HG03097 (cell line): ENCODE measurements at regions not wholly inside any gene's neighbourhood (a gene's known extent, or its start where the extent isn't known, plus 50 kb on each side); places are given as distances from the start of the nearest gene placed in this dataset.
"Not testable (repeated sequence)": the region's sequence is repeated elsewhere in the genome, so short reads cannot be mapped to it uniquely, and the experiment has no call there.

Source experiments
- ATAC-seq: cut with Tn5 transposase; IDR thresholded peaks from one replicate; pipeline ENCODE4 v1.9.1; 2021; ENCODE audit not compliant: unreplicated experiment, low FRiP score

DNA sequence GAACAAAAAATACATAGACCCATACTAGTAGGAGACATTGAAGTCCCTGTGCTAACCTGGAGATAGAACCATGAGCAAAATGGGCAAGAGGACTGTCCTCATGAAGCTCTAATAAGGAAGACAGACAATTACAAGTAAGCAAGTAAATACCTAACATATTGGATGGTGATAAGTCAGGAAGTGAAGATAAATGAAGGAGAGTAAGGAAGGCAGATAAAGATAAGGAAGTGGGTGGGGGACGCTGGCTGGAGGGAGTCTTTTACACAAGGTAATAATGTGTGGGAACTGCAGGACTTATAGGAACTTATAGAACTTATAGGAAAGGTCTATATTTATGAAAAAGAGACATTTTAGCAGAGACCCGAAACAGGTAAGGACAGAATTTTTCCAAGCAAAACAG, 148.9 kb upstream of the ABI3BP start:
- no peak for ATAC-seq

- ATAC-seq, result no peak
Observed at GRCh38 chr3:101141135-101141534, 147.9 kb upstream of the ABI3BP start.

DNA sequence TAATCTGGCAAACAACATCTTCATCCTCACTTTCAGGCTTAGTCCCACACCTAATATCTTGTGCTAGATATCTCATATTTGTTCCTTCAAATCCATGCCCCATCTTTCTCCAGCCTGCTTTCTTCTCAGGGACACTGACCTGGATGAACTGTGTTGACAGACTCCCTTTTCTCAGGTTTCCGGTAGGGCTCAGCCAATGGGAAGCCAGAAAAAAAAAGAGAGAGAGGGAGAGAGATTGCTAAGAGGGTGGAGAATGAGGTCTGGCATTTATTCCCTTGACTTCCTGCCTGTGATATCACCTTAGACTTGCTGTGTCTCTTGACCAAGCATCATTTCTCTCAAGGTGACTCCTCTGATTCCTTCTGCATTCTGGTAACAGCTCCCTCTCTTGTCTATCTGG, 145.6 kb upstream of the ABI3BP start:
- no peak for ATAC-seq

DNA sequence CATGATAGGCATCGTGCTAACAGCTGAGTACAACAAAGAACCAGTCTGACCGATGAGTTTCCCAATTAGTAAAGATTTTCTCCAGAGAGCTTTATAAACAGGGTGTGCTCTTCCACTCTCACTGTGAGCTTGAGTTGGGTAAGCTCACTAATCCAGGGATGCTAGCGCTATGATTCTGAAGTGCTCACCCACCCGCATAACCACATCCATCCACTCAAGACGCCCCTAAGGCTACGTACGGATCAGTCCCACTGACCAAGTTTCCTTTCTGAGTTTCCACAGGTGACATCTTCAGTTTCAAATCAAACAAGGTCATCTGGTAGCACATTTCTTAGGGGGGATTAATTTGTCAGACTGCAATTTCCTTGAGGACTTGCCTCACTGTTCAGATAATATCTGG, 141.1 kb upstream of the ABI3BP start:
- ATAC-seq, result no peak

DNA sequence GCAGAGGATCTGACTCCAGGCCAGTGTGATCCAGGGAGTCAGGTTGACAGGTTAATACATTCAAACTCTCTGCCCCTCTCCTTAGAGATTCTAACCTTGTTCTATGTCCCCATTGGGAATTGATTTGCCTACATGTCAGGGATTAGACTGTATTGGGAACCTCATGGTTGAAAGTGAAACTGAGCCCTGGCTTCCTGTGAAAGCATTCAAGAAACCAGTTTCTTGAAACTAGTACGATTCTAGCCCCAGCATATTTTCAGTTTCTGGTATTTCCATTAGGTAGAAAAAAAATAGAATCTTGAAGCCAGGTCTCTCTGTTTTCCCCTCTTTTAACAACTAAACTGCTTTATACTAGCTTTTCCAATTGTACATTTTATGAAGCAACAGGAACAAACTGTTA, 140.4 kb upstream of the ABI3BP start:
- ATAC-seq, result peak; percentile 59

DNA sequence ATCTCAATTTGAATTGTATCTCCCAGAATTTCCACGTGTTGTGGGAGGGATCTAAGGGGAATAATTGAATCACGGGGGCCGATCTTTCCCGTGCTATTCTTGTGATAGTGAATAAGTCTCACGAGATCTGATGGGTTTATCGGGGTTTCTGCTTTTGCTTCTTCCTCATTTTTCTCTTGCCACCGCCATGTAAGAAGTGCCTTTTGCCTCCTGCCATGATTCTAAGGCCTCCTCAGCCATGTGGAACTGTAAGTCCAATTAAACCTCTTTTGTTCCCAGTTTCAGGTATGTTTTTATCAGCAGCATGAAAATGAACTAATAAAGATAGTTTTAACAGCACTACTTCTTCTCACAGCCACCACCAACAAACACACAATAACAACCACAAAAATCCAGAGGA, 140.0 kb upstream of the ABI3BP start:
- not testable (repeated sequence) for ATAC-seq

- no peak for ATAC-seq
Observed at GRCh38 chr3:101131767-101132166, 138.5 kb upstream of the ABI3BP start.

DNA sequence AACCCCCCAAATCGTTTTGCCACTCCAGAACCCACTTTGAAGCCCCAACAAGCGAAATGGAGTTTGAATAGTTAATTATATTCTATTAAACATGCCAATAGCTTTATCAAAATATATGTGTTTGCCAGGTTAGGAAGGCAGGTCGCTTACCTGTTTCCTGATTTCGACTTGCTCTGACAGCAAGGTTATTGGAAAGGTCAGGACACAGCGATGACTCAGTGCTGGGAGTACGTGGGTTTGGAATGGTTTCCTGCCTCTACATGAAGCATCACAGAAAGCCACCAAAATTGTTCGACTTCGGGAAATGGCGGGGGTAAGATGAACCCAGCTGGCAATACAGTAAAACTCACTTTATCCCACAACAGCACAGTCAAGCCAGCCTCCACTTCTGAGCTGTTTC, 135.6 kb upstream of the ABI3BP start:
- no peak for ATAC-seq

- no peak for ATAC-seq
Observed at GRCh38 chr3:101128001-101128400, 134.8 kb upstream of the ABI3BP start.

DNA sequence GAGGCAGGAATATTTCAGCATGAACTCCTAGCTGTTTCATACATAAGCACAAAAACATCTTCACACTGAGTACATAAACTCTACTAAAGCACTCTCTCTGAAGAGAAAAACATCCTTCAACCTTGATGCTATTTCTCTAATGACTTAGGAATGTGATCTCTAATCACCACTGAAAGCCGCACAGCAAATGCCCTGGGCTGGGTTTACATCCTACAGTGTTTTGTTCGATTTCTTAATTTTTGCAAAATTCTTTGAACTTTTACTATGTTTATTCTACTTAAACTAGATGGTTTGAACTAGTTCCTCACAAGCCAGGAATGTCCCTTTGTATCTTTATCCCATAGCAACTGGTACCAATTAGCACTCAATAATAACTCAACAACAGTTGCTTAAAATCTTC, 130.9 kb upstream of the ABI3BP start:
- no peak for ATAC-seq

GRCh38 chr3:101123081-101123480, 129.9 kb upstream of the ABI3BP start:
- no peak for ATAC-seq

GRCh38 chr3:101122681-101123080, 129.5 kb upstream of the ABI3BP start:
- ATAC-seq, result no peak

GRCh38 chr3:101120039-101120438, 126.8 kb upstream of the ABI3BP start:
- ATAC-seq, result no peak

DNA sequence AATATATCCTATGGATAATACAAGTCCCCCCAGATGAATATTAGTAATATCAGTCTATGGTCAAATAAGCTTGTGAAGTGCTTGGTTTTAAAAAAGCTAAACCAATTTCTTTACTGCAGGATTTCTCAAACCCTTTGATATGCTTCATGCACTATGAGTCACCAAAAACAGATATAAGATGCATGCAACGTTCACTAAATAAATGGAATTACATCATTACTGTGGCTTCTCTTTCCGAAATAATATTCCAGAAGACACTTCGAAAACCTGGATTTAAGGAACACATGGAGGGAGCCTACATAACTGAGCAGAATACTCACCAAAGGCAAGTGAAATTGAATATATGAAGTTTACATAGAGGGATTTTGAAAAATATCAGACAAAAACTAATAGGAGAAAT, 126.3 kb upstream of the ABI3BP start:
- no peak for ATAC-seq

GRCh38 chr3:101117980-101118379, 124.8 kb upstream of the ABI3BP start:
- no peak for ATAC-seq

DNA sequence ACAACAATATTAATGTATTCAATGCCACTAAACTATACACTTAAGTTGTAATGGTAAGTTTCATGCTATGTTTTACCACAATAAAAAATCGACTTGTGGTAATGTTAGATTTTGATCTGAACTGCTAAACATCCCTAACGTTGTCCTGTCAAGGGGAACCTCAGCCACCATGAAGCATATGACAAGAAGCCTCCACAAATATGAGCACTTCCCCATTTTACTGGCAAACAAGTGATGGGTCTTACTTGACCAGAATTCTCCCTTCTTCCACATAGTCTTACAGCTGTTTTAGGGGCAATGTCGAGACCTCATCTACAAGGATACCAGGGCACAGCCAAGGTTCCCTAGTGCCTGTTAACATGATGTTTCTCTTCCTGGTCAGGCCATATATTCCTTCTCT, 124.2 kb upstream of the ABI3BP start:
- no peak for ATAC-seq

DNA sequence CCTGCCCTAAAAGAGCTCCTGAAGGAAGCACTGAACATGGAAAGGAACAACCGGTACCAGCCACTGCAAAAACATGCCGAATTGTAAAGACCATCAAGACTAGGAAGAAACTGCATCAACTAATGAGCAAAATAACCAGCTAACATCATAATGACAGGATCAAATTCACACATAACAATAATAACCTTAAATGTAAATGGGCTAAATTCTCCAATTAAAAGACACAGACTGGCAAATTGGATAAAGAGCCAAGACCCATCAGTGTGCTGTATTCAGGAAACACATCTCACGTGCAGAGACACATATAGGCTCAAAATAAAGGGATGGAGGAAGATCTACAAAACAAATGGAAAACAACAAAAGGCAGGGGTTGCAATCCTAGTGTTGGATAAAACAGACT, 117.1 kb upstream of the ABI3BP start:
- ATAC-seq, result not testable (repeated sequence)

- ATAC-seq, result no peak
Observed at GRCh38 chr3:101104321-101104720, 111.1 kb upstream of the ABI3BP start.

GRCh38 chr3:101102678-101103296, 109.6 kb upstream of the ABI3BP start:
- ATAC-seq, result no peak

- ATAC-seq, result no peak
Observed at GRCh38 chr3:101100361-101101009, 107.3 kb upstream of the ABI3BP start.

DNA sequence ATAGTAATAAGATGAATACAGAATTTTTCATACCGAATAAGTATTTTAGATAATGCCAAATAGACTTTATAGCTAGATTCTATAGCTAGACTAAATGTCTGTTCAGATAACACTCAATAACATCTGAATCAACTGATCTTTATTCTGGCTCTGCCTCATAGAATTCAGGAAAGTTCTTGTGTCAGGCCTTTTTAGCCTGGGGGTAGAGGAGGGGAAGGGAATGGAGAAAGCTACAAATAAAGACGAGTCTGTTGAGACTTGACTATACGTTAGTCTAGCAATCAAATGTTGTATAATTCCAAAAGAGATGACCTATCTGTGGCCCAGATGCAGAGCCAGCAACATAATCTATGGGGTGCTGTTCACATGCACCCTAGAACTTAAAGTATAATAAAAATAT, 106.6 kb upstream of the ABI3BP start:
- no peak for ATAC-seq

DNA sequence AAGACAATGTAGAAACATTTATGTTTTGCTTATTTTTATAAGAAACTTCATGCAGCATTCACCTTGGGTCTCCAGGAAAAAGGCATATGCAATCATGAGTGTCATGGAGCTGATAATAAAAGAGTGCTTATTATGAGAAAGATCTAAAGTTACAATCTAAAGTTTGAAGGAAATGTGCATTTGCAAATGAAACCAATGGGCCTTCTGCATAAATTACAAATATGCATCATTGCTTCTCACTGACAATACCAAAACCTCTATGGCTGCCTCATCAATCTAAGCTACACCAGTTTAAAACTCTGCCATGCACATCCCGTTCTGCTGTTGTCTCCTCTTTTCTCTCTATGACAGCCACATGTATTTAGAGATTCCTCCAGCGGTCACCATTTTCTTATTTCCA, 103.2 kb upstream of the ABI3BP start:
- ATAC-seq, result no peak
